A549 (cell line): ENCODE measurements at regions not wholly inside any gene's neighbourhood (a gene's known extent, or its start where the extent isn't known, plus 50 kb on each side); places are given as distances from the start of the nearest gene placed in this dataset.

Source experiments
- CEBPB ChIP-seq, 2 experiments: fragments of >200 bp in 1 of 2; sonication (Bioruptor Twin) in 1 of 2; formaldehyde crosslinking in 1 of 2; IDR thresholded peaks; 2 replicates each; pipeline ENCODE4 v1.6.1; 2012 to 2016
- CTCF ChIP-seq: fragments of >200 bp; sonication (Bioruptor Twin); formaldehyde crosslinking; IDR thresholded peaks from 3 replicates; pipeline ENCODE4 v1.5.1; 2016
- POLR2AphosphoS2 ChIP-seq: conservative IDR thresholded peaks from 2 replicates; pipeline ENCODE4 v1.6.1; 2012; ENCODE audit warnings: low read length, improper control_type of control experiment, inconsistent platforms
- RAD21 ChIP-seq, 2 experiments: fragments of >200 bp in 1 of 2; sonication (Bioruptor Twin) in 1 of 2; formaldehyde crosslinking in 1 of 2; IDR thresholded peaks in 1 of 2; conservative IDR thresholded peaks in 1 of 2; 2 replicates in 1 of 2; 3 replicates in 1 of 2; pipeline ENCODE4 v1.6.1; 2012 to 2018; ENCODE audit warnings: inconsistent platforms in 1 of 2
- RFX5 ChIP-seq: fragments of 450-650 bp; IDR thresholded peaks from 2 replicates; pipeline ENCODE4 v1.7.1; 2014; ENCODE audit warnings: antibody characterized with exemption, mild to moderate bottlenecking, moderate library complexity
- TF ChIP-seq, protein P1 (sequence below): fragments of 200-600 bp; sonication (generic); IDR thresholded peaks from 2 replicates; pipeline ENCODE4 v1.6.1; 2016; ENCODE audit warnings: antibody characterized with exemption, mild to moderate bottlenecking, moderate library complexity

GRCh38 chr10:114726820-114727271 lies 68.8 kb upstream of the ABLIM1 start:
- no peak for TF ChIP-seq CEBPB (IDR thresholded peaks at IDR 0.05)
- no peak for TF ChIP-seq CTCF
- no peak for TF ChIP-seq RFX5
- TF ChIP-seq RAD21 (conservative IDR thresholded peaks at IDR 0.05 in 1 of 2, IDR thresholded peaks at IDR 0.05 in 1 of 2) = no peak
- no peak for TF ChIP-seq POLR2AphosphoS2
- TF ChIP-seq, protein P1, sequence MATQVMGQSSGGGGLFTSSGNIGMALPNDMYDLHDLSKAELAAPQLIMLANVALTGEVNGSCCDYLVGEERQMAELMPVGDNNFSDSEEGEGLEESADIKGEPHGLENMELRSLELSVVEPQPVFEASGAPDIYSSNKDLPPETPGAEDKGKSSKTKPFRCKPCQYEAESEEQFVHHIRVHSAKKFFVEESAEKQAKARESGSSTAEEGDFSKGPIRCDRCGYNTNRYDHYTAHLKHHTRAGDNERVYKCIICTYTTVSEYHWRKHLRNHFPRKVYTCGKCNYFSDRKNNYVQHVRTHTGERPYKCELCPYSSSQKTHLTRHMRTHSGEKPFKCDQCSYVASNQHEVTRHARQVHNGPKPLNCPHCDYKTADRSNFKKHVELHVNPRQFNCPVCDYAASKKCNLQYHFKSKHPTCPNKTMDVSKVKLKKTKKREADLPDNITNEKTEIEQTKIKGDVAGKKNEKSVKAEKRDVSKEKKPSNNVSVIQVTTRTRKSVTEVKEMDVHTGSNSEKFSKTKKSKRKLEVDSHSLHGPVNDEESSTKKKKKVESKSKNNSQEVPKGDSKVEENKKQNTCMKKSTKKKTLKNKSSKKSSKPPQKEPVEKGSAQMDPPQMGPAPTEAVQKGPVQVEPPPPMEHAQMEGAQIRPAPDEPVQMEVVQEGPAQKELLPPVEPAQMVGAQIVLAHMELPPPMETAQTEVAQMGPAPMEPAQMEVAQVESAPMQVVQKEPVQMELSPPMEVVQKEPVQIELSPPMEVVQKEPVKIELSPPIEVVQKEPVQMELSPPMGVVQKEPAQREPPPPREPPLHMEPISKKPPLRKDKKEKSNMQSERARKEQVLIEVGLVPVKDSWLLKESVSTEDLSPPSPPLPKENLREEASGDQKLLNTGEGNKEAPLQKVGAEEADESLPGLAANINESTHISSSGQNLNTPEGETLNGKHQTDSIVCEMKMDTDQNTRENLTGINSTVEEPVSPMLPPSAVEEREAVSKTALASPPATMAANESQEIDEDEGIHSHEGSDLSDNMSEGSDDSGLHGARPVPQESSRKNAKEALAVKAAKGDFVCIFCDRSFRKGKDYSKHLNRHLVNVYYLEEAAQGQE = no peak
